ENCODE measurements at regions not wholly inside any gene's neighbourhood (a gene's known extent, or its start where the extent isn't known, plus 50 kb on each side); places are given as distances from the start of the nearest gene placed in this dataset.
"Not testable (repeated sequence)": the region's sequence is repeated elsewhere in the genome, so short reads cannot be mapped to it uniquely, and the experiment has no call there.

GRCh38 chr16:5791011-5791657 is 693.5 kb upstream of the EEF2KMT start:
- DNase-seq: no peak

- DNase-seq: no peak
These were observed 692.9 kb upstream of the EEF2KMT start for GRCh38 chr16:5790512-5790911.

- DNase-seq: no peak
These were observed 691.4 kb upstream of the EEF2KMT start for GRCh38 chr16:5789033-5789432.

GRCh38 chr16:5781436-5781835 is 683.8 kb upstream of the EEF2KMT start:
- DNase-seq: no peak

- no peak for DNase-seq
These were observed 679.3 kb upstream of the EEF2KMT start for GRCh38 chr16:5776876-5777275.

- DNase-seq: no peak
These were observed 678.3 kb upstream of the EEF2KMT start for GRCh38 chr16:5775916-5776315.

- no peak for DNase-seq
These were observed 672.5 kb upstream of the EEF2KMT start for GRCh38 chr16:5770118-5770517.

- DNase-seq: no peak
These were observed 671.9 kb upstream of the EEF2KMT start for GRCh38 chr16:5769513-5769912.

GRCh38 chr16:5768445-5768844 is 670.9 kb upstream of the EEF2KMT start:
- DNase-seq: no peak

GRCh38 chr16:5763176-5763575 is 665.6 kb upstream of the EEF2KMT start:
- no peak for DNase-seq

GRCh38 chr16:5762362-5762761 is 664.8 kb upstream of the EEF2KMT start:
- no peak for DNase-seq

- DNase-seq: no peak
These were observed 664.0 kb upstream of the EEF2KMT start for GRCh38 chr16:5761592-5761991.

- no peak for DNase-seq
These were observed 660.7 kb upstream of the EEF2KMT start for GRCh38 chr16:5758281-5758680.

GRCh38 chr16:5756969-5757368 is 659.4 kb upstream of the EEF2KMT start:
- DNase-seq: no peak

GRCh38 chr16:5753381-5753780 is 655.8 kb upstream of the EEF2KMT start:
- DNase-seq: no peak

- no peak for DNase-seq
These were observed 653.6 kb upstream of the EEF2KMT start for GRCh38 chr16:5751216-5751615.

- DNase-seq: not testable (repeated sequence)
These were observed 652.8 kb upstream of the EEF2KMT start for GRCh38 chr16:5750439-5750838.

- DNase-seq: no peak
These were observed 641.0 kb upstream of the EEF2KMT start for GRCh38 chr16:5738586-5738985.

- no peak for DNase-seq
These were observed 638.8 kb upstream of the EEF2KMT start for GRCh38 chr16:5736209-5736930.

GRCh38 chr16:5735444-5735843 is 637.8 kb upstream of the EEF2KMT start:
- DNase-seq: no peak

GRCh38 chr16:5730783-5731182 is 633.2 kb upstream of the EEF2KMT start:
- no peak for DNase-seq

GRCh38 chr16:5722116-5722619 is 624.6 kb upstream of the EEF2KMT start:
- DNase-seq: no peak

GRCh38 chr16:5715155-5715554 is 617.6 kb upstream of the EEF2KMT start:
- no peak for DNase-seq

- no peak for DNase-seq
These were observed 612.3 kb upstream of the EEF2KMT start for GRCh38 chr16:5709889-5710288.

- DNase-seq: no peak
These were observed 608.6 kb upstream of the EEF2KMT start for GRCh38 chr16:5706211-5706610.

Measured in NCI-H187 treated with DMSO at 0.1 percent for 48 hours (cell line).